ENCODE measurements at regions not wholly inside any gene's neighbourhood (a gene's known extent, or its start where the extent isn't known, plus 50 kb on each side); places are given as distances from the start of the nearest gene placed in this dataset.

DNA sequence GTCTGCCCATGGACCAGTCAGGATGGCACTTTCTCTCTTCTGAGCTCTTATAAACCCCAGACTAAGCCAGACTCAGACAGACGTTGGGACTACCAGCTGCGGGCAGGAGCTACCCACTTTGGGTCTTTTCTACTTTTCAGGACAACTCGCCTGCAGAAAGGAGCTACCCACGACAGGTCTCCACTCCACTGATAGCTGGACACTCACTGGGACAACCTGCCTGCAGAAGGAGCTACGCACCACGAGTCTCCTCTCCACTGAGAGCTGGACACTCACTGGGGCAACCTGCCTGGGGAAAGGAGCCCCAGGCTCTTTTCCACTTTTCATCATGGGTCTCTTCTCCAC lies 1440.2 kb upstream of the ACO1 start:
- TF ChIP-seq, protein P1, sequence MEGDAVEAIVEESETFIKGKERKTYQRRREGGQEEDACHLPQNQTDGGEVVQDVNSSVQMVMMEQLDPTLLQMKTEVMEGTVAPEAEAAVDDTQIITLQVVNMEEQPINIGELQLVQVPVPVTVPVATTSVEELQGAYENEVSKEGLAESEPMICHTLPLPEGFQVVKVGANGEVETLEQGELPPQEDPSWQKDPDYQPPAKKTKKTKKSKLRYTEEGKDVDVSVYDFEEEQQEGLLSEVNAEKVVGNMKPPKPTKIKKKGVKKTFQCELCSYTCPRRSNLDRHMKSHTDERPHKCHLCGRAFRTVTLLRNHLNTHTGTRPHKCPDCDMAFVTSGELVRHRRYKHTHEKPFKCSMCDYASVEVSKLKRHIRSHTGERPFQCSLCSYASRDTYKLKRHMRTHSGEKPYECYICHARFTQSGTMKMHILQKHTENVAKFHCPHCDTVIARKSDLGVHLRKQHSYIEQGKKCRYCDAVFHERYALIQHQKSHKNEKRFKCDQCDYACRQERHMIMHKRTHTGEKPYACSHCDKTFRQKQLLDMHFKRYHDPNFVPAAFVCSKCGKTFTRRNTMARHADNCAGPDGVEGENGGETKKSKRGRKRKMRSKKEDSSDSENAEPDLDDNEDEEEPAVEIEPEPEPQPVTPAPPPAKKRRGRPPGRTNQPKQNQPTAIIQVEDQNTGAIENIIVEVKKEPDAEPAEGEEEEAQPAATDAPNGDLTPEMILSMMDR (IDR thresholded peaks at IDR 0.05): no peak
- no peak for TF ChIP-seq POLR2A (IDR thresholded peaks at IDR 0.05; ENCODE audit: low read depth)

Data from esophagus muscularis mucosa (tissue), 3 donors.